HL-60 (cell line): ENCODE measurements at regions not wholly inside any gene's neighbourhood (a gene's known extent, or its start where the extent isn't known, plus 50 kb on each side); places are given as distances from the start of the nearest gene placed in this dataset.

Source experiments
- DNase-seq, 2 experiments: peaks; one replicate each; pipeline ENCODE4 v3.0.0-alpha.2; 2010 to 2020; ENCODE audit warnings: low read depth in 1 of 2, low spot score in 1 of 2
- H3K27ac ChIP-seq: fragments of 250-450 bp; sonication (Bioruptor Pico); replicated peaks from 2 replicates; pipeline ENCODE4 v1.5.1; 2020; ENCODE audit warnings: mild to moderate bottlenecking, moderate library complexity
- H3K27me3 ChIP-seq: fragments of 250-450 bp; sonication (Bioruptor Pico); 2 replicates; pipeline ENCODE4 v1.5.1; 2021; ENCODE audit warnings: mild to moderate bottlenecking, moderate library complexity; ENCODE audit not compliant: insufficient read depth, poor library complexity, severe bottlenecking
- H3K4me3 ChIP-seq: replicated peaks from 2 replicates; pipeline ENCODE4 v1.5.1; 2011; ENCODE audit warnings: mild to moderate bottlenecking, control low read depth, low read length; ENCODE audit not compliant: insufficient read depth
- CTCF ChIP-seq: IDR thresholded peaks from one replicate; pipeline ENCODE4 v1.5.1; 2011; ENCODE audit warnings: low read length, control low read depth, inconsistent platforms; ENCODE audit not compliant: insufficient read depth
- GABPA ChIP-seq: IDR thresholded peaks from 2 replicates; pipeline ENCODE4 v1.6.1; 2012; ENCODE audit warnings: low read depth
- POLR2AphosphoS5 ChIP-seq: IDR thresholded peaks from 2 replicates; pipeline ENCODE4 v1.6.1; 2012; ENCODE audit warnings: low read depth
- REST ChIP-seq: IDR thresholded peaks from 2 replicates; pipeline ENCODE4 v1.6.1; 2012; ENCODE audit warnings: low read depth; ENCODE audit not compliant: insufficient replicate concordance
- SPI1 ChIP-seq: IDR thresholded peaks from 2 replicates; pipeline ENCODE4 v1.6.1; 2012; ENCODE audit warnings: low read depth, mild to moderate bottlenecking, borderline replicate concordance

GRCh38 chr20:7691647-7692269, 248.5 kb downstream of the HAO1 start:
- DNase-seq: no peak
- no peak overlapping the region for H3K4me3 ChIP-seq
- TF ChIP-seq CTCF: no peak
- no peak for TF ChIP-seq POLR2AphosphoS5
- no peak for TF ChIP-seq SPI1
- TF ChIP-seq GABPA: no peak
- TF ChIP-seq REST: no peak
- H3K27me3 ChIP-seq: no peaks in the 10 kb centered on the region
- H3K27ac ChIP-seq: no peak overlapping the region

- TF ChIP-seq POLR2AphosphoS5 (no peak), REST (no peak), CTCF (no peak), SPI1 (no peak), GABPA (no peak)
- no peak for DNase-seq
- H3K27me3 ChIP-seq: no peaks in the 10 kb centered on the region
- H3K27ac ChIP-seq: no peak overlapping the region
- H3K4me3 ChIP-seq: no peak overlapping the region
These were observed 247.8 kb downstream of the HAO1 start for GRCh38 chr20:7692478-7692877.

- DNase-seq: no peak
- H3K27me3 ChIP-seq: no peaks in the 10 kb centered on the region
- no peak overlapping the region for H3K4me3 ChIP-seq
- H3K27ac ChIP-seq: no peak overlapping the region
- TF ChIP-seq CTCF: no peak
These were observed 246.5 kb downstream of the HAO1 start for GRCh38 chr20:7693761-7694160.

GRCh38 chr20:7695051-7695495, 245.2 kb downstream of the HAO1 start:
- H3K4me3 ChIP-seq: no peak overlapping the region
- H3K27me3 ChIP-seq: no peaks in the 10 kb centered on the region
- no peak overlapping the region for H3K27ac ChIP-seq
- DNase-seq: no peak
- no peak for TF ChIP-seq POLR2AphosphoS5
- TF ChIP-seq GABPA: no peak
- no peak for TF ChIP-seq CTCF
- TF ChIP-seq SPI1: no peak
- TF ChIP-seq REST: no peak
